ENCODE measurements at regions not wholly inside any gene's neighbourhood (a gene's known extent, or its start where the extent isn't known, plus 50 kb on each side); places are given as distances from the start of the nearest gene placed in this dataset.

GRCh38 chr6:139703780-139704179, 329.3 kb upstream of the CITED2 start:
- Histone ChIP-seq H3K4me2 (ENCODE audit: insufficient read depth, low read length) (no peak overlapping the region), H3K27me3 (ENCODE audit: control insufficient read depth in 2 of 2, insufficient read depth in 2 of 2, low read length in 2 of 2) (no peaks in the 10 kb centered on the region), H3K9me1 (ENCODE audit: control insufficient read depth, insufficient read depth, low read length) (no peaks in the 10 kb centered on the region), H3K4me3 (no peak overlapping the region), H3K9ac (ENCODE audit: insufficient read depth in 1 of 2, low read depth in 2 of 2, low read length in 2 of 2) (no peak overlapping the region), H3K27ac (ENCODE audit: extremely low read depth, low read depth, low read length) (no peak overlapping the region), H3K9me3 (replicated peaks; ENCODE audit: control insufficient read depth, insufficient read depth, low read depth, low read length) (0 out of 2 replicates have a peak, but pooled peaks cover 4% of the 10 kb centered on the region), H3K79me2 (ENCODE audit: control insufficient read depth, insufficient read depth, low read length) (no peaks in the 10 kb centered on the region), H2AFZ (ENCODE audit: low read depth, low read length) (no peak overlapping the region), H4K20me1 (replicated peaks; ENCODE audit: control insufficient read depth, insufficient read depth, low read length) (no peaks in the 10 kb centered on the region), H3K36me3 (ENCODE audit: control insufficient read depth, insufficient read depth, low read length) (no peaks in the 10 kb centered on the region), H3K4me1 (replicated peaks in 1 of 2; ENCODE audit: control insufficient read depth in 2 of 2, insufficient read depth in 2 of 2, low read length in 2 of 2) (peaks cover 0 to 8% of the 10 kb centered on the region in 2 experiments; a peak in 3 of 5 replicates)
- intact Hi-C loops (cut with micrococcal nuclease) = no loop called here
- CTCF ChIA-PET (ENCODE audit: low intra/inter-chr PET ratio) = no interaction called here
- in situ Hi-C loops (cut with MboI) = no loop called here
- no peak for FAIRE-seq
- DNase-seq (ENCODE audit: extremely low read depth in 1 of 4, low spot score in 3 of 4) = no peak
- no peak for TF ChIP-seq CLOCK (CRISPR knock-in tag; IDR thresholded peaks at IDR 0.05; ENCODE audit: borderline replicate concordance)
- TF ChIP-seq SMARCB1 (IDR thresholded peaks at IDR 0.05; ENCODE audit: insufficient read length, low read depth) = no peak
- no peak for TF ChIP-seq RREB1 (CRISPR knock-in tag; IDR thresholded peaks at IDR 0.05)
- no peak for TF ChIP-seq NFYB (IDR thresholded peaks at IDR 0.05; ENCODE audit: extremely low read depth, insufficient read length)
- no peak for TF ChIP-seq ZBTB11 (CRISPR knock-in tag; IDR thresholded peaks at IDR 0.05)
- no peak for TF ChIP-seq POLR2AphosphoS2 (IDR thresholded peaks at IDR 0.05; ENCODE audit: low read length)
- no peak for ATAC-seq
- BruUV-seq (replicated peaks) = no TSS peak
- WGBS (ENCODE audit: insufficient coverage, low coverage, missing lambda C conversion rate) = 32% methylated on average over 1 of the region's 1 CpG
- POLR2A ChIA-PET = interaction anchor here (0.6 kb wide), 2 partner anchors 54 to 329 kb away, joined by 4 read pairs; partner anchors contain the start of gene CITED2

Data from K562 (cell line).